ENCODE measurements at regions not wholly inside any gene's neighbourhood (a gene's known extent, or its start where the extent isn't known, plus 50 kb on each side); places are given as distances from the start of the nearest gene placed in this dataset.
"Not testable (repeated sequence)": the region's sequence is repeated elsewhere in the genome, so short reads cannot be mapped to it uniquely, and the experiment has no call there.

GRCh38 chr19:27746691-27747380 is 1466.1 kb downstream of the UQCRFS1 start:
- DNase-seq: no peak

- no peak for DNase-seq
Observed at GRCh38 chr19:27745978-27746542, 1466.9 kb downstream of the UQCRFS1 start.

GRCh38 chr19:27744926-27745768 is 1467.8 kb downstream of the UQCRFS1 start:
- no peak for DNase-seq

GRCh38 chr19:27742041-27742440 is 1470.9 kb downstream of the UQCRFS1 start:
- DNase-seq: no peak

- no peak for DNase-seq
Observed at GRCh38 chr19:27741236-27741635, 1471.7 kb downstream of the UQCRFS1 start.

- DNase-seq: no peak
Observed at GRCh38 chr19:27740396-27740795, 1472.6 kb downstream of the UQCRFS1 start.

GRCh38 chr19:27738569-27739193 is 1474.3 kb downstream of the UQCRFS1 start:
- DNase-seq: no peak

- DNase-seq: no peak
Observed at GRCh38 chr19:27736225-27736624, 1476.7 kb downstream of the UQCRFS1 start.

GRCh38 chr19:27735314-27735713 is 1477.6 kb downstream of the UQCRFS1 start:
- no peak for DNase-seq

- no peak for DNase-seq
Observed at GRCh38 chr19:27734496-27735220, 1478.3 kb downstream of the UQCRFS1 start.

GRCh38 chr19:27733551-27734266 is 1479.2 kb downstream of the UQCRFS1 start:
- no peak for DNase-seq

GRCh38 chr19:27729332-27729731 is 1483.6 kb downstream of the UQCRFS1 start:
- DNase-seq: no peak

- no peak for DNase-seq
Observed at GRCh38 chr19:27722625-27723024, 1490.3 kb downstream of the UQCRFS1 start.

- DNase-seq: no peak
Observed at GRCh38 chr19:27720155-27720554, 1492.8 kb downstream of the UQCRFS1 start.

GRCh38 chr19:27719034-27719433 is 1493.9 kb downstream of the UQCRFS1 start:
- DNase-seq: no peak

GRCh38 chr19:27718234-27718633 is 1494.7 kb downstream of the UQCRFS1 start:
- no peak for DNase-seq

- no peak for DNase-seq
Observed at GRCh38 chr19:27717825-27718224, 1495.1 kb downstream of the UQCRFS1 start.

- no peak for DNase-seq
Observed at GRCh38 chr19:27716922-27717321, 1496.0 kb downstream of the UQCRFS1 start.

- DNase-seq: no peak
Observed at GRCh38 chr19:27714857-27715256, 1498.1 kb downstream of the UQCRFS1 start.

- DNase-seq: no peak
Observed at GRCh38 chr19:27709496-27709895, 1503.5 kb downstream of the UQCRFS1 start.

- DNase-seq: not testable (repeated sequence)
Observed at GRCh38 chr19:27708986-27709385, 1504.0 kb downstream of the UQCRFS1 start.

- DNase-seq: not testable (repeated sequence)
Observed at GRCh38 chr19:27707026-27707425, 1505.9 kb downstream of the UQCRFS1 start.

Data from cortex of kidney (tissue), 1 donor.